T-helper 1 cell treated with Interleukin-12 subunit alpha and Interleukin-12 subunit beta and Interleukin-4 antibody, amounts not matched to agents 30 μg/mL and 1 μg/mL, for 36 hours (primary cell): ENCODE measurements at regions not wholly inside any gene's neighbourhood (a gene's known extent, or its start where the extent isn't known, plus 50 kb on each side); places are given as distances from the start of the nearest gene placed in this dataset.
"Not testable (repeated sequence)": the region's sequence is repeated elsewhere in the genome, so short reads cannot be mapped to it uniquely, and the experiment has no call there.

Experiments
- H3K27ac Mint-ChIP-seq: one replicate; pipeline ENCODE4 v1.8.0; 2021; ENCODE audit warnings: mild to moderate bottlenecking, mixed read lengths
- H3K27me3 Mint-ChIP-seq: one replicate; pipeline ENCODE4 v1.8.0; 2021; ENCODE audit warnings: low read depth, mixed read lengths
- H3K36me3 Mint-ChIP-seq: one replicate; pipeline ENCODE4 v1.8.0; 2021; ENCODE audit warnings: low read depth, mixed read lengths
- H3K4me1 Mint-ChIP-seq: one replicate; pipeline ENCODE4 v1.8.0; 2021; ENCODE audit warnings: low read depth, mixed read lengths
- H3K4me3 Mint-ChIP-seq: one replicate; pipeline ENCODE4 v1.8.0; 2021; ENCODE audit warnings: mild to moderate bottlenecking, moderate library complexity, mixed read lengths
- H3K9me3 Mint-ChIP-seq: one replicate; pipeline ENCODE4 v1.8.0; 2021; ENCODE audit warnings: mixed read lengths

DNA sequence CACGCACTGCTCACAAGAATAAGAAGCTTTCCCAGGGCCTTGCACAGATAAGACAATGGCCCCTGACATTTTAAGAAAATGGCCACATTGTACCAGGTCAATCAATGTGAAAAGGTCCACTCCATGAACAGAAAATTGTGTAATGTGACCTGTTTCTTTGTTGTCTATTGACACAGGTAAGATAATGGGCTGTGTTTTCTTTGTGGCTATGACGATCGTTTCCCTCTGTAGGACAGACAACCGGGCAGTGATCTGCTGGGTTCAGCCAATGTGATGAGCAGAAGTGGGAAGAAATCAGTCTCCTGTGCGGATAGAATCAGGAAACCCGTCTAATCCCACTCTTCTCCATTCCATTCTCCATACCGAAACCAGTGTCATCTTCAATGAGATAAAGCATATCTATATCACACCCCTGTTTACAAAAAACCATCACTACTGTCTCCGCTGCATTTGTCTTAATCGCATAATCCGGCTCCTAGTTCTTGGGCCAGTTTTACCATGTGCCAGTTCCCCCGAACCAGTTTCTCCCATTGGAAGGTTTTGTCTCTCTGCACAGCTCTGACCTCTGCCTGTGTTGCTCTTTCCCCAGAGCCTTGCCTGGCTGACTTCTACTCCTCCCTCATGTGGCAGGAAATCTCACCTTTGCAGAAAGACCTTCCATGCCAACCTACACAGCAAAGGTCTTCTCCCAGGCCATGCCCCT is 66.9 kb upstream of the ATF7IP2 start:
- H3K27me3 Mint-ChIP-seq, result no peaks in the 10 kb centered on the region
- no peaks in the 10 kb centered on the region for H3K36me3 Mint-ChIP-seq
- H3K27ac Mint-ChIP-seq, result no peak overlapping the region
- peaks cover 15% of the 10 kb centered on the region for H3K4me1 Mint-ChIP-seq
- H3K4me3 Mint-ChIP-seq, result no peak overlapping the region
- H3K9me3 Mint-ChIP-seq, result no peaks in the 10 kb centered on the region

- Mint-ChIP-seq H3K9me3 (peaks cover 10% of the 10 kb centered on the region), H3K27ac (no peak overlapping the region), H3K36me3 (peaks cover 8% of the 10 kb centered on the region), H3K4me1 (peaks cover 21% of the 10 kb centered on the region), H3K27me3 (no peaks in the 10 kb centered on the region), H3K4me3 (no peak overlapping the region)
These were observed 64.2 kb upstream of the ATF7IP2 start for GRCh38 chr16:10321407-10322387.

- H3K4me3 Mint-ChIP-seq, result no peak overlapping the region
- peaks cover 14% of the 10 kb centered on the region for H3K9me3 Mint-ChIP-seq
- H3K27ac Mint-ChIP-seq, result no peak overlapping the region
- H3K36me3 Mint-ChIP-seq, result peaks cover 12% of the 10 kb centered on the region
- H3K27me3 Mint-ChIP-seq, result no peaks in the 10 kb centered on the region
- peaks cover 25% of the 10 kb centered on the region for H3K4me1 Mint-ChIP-seq
These were observed 62.9 kb upstream of the ATF7IP2 start for GRCh38 chr16:10322723-10323527.

- H3K27ac Mint-ChIP-seq, result no peak overlapping the region
- H3K4me1 Mint-ChIP-seq, result peaks cover 28% of the 10 kb centered on the region
- no peak overlapping the region for H3K4me3 Mint-ChIP-seq
- peaks cover 14% of the 10 kb centered on the region for H3K36me3 Mint-ChIP-seq
- no peaks in the 10 kb centered on the region for H3K27me3 Mint-ChIP-seq
- peaks cover 14% of the 10 kb centered on the region for H3K9me3 Mint-ChIP-seq
These were observed 62.4 kb upstream of the ATF7IP2 start for GRCh38 chr16:10323528-10323869.

GRCh38 chr16:10324210-10324609 is 61.7 kb upstream of the ATF7IP2 start:
- Mint-ChIP-seq H3K27ac (no peak overlapping the region), H3K27me3 (no peaks in the 10 kb centered on the region), H3K4me3 (no peak overlapping the region), H3K4me1 (peaks cover 24% of the 10 kb centered on the region), H3K9me3 (peaks cover 14% of the 10 kb centered on the region), H3K36me3 (peaks cover 14% of the 10 kb centered on the region)

DNA sequence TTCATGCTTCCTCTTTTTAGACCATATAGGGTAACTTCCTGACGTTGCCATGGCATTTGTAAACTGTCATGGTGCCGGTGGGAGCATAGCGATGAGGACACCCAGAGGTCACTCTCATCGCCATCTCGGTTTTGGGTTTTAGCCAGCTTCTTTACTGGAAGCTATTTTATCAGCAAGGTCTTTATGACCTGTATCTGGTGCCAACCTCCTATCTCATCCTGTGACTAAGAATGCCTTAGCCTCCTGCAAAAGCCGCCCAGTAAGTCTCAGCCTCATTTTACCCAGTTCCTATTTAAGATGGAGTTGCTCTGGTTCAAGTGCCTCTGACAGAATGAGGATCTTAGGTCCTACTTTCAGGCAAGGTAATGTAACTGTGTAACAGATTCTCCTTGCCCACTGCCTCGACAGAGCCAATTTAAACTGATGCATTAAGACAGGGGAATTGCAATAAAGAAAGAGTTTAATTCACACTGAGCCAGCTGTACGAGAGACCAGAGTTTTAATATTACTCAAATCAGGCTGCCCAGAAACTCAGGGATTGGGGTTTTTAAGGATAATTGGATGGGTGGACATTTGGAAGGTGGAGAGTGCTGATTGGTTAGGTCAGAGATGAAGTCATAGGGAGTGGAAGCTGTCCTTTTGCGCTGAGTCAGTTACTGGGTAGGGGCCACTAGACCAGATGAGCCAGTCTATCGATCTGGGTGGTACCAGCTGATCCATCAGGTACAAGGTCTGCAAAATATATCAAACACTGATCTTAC is 59.9 kb upstream of the ATF7IP2 start:
- peaks cover 14% of the 10 kb centered on the region for H3K9me3 Mint-ChIP-seq
- H3K27ac Mint-ChIP-seq, result no peak overlapping the region
- no peak overlapping the region for H3K4me3 Mint-ChIP-seq
- no peaks in the 10 kb centered on the region for H3K27me3 Mint-ChIP-seq
- H3K4me1 Mint-ChIP-seq, result peaks cover 33% of the 10 kb centered on the region
- peaks cover 18% of the 10 kb centered on the region for H3K36me3 Mint-ChIP-seq

- no peak overlapping the region for H3K27ac Mint-ChIP-seq
- peaks cover 18% of the 10 kb centered on the region for H3K36me3 Mint-ChIP-seq
- peaks cover 36% of the 10 kb centered on the region for H3K4me1 Mint-ChIP-seq
These were observed 59.2 kb upstream of the ATF7IP2 start for GRCh38 chr16:10326647-10327046.

GRCh38 chr16:10328291-10328690 is 57.6 kb upstream of the ATF7IP2 start:
- peaks cover 48% of the 10 kb centered on the region for H3K4me1 Mint-ChIP-seq
- H3K36me3 Mint-ChIP-seq, result peaks cover 20% of the 10 kb centered on the region
- peak overlapping the region; percentile 71 for H3K27ac Mint-ChIP-seq
- peak overlapping the region; percentile 14 for H3K4me3 Mint-ChIP-seq
- peaks cover 14% of the 10 kb centered on the region for H3K9me3 Mint-ChIP-seq
- not testable (repeated sequence) for H3K27me3 Mint-ChIP-seq

More at GRCh38 chr16:10326647-10327046, 59.2 kb upstream of the ATF7IP2 start:
- H3K4me3 Mint-ChIP-seq, result no peak overlapping the region
- no peaks in the 10 kb centered on the region for H3K27me3 Mint-ChIP-seq
- peaks cover 14% of the 10 kb centered on the region for H3K9me3 Mint-ChIP-seq

DNA sequence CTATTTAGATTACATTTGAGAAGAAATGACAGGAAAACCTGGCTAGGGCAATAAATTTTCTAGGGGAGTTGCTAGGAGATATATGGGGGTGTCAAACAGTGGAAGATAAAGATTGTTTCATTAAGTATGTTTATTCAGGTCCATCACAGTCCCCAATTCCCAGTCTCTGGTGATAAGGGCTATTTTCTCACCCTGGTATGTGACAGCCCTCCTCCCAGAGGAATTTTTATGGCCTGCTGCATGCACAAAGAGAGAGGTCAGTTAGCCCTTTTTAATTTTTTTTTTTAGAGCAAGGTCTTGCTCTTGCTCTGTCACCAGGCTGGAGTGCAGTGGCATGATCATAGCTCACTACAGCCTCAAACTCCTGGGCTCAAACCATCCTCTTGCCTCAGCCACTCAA is 53.6 kb upstream of the ATF7IP2 start:
- no peak overlapping the region for H3K4me3 Mint-ChIP-seq
- no peak overlapping the region for H3K27ac Mint-ChIP-seq
- H3K27me3 Mint-ChIP-seq, result no peaks in the 10 kb centered on the region
- peaks cover 4% of the 10 kb centered on the region for H3K9me3 Mint-ChIP-seq
- peaks cover 40% of the 10 kb centered on the region for H3K4me1 Mint-ChIP-seq
- peaks cover 12% of the 10 kb centered on the region for H3K36me3 Mint-ChIP-seq

DNA sequence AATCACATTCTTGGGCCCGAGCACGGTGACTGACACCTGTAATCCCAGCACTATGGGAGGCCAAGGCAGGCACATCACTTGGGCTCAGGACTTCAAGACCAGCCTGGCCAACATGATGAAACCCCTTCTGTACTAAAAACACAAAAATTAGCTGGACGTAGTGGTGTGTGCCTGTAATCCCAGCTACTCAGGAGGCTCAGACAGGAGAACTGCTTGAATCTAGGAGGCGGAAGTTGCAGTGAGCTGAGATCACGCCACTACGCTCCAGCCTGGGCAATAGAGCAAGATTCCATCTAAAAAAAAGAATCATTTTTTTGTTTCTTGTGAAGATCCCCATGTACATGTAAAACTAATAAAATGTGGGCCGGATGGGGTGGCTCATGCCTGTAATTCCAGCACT is 53.1 kb upstream of the ATF7IP2 start:
- peak overlapping the region; percentile 14 for H3K4me3 Mint-ChIP-seq
- peaks cover 8% of the 10 kb centered on the region for H3K36me3 Mint-ChIP-seq
- peaks cover under 1% of the 10 kb centered on the region for H3K9me3 Mint-ChIP-seq
- H3K27me3 Mint-ChIP-seq, result no peaks in the 10 kb centered on the region
- H3K27ac Mint-ChIP-seq, result peak overlapping the region; percentile 63
- H3K4me1 Mint-ChIP-seq, result peaks cover 37% of the 10 kb centered on the region

- peaks cover 33% of the 10 kb centered on the region for H3K4me1 Mint-ChIP-seq
- no peaks in the 10 kb centered on the region for H3K27me3 Mint-ChIP-seq
- H3K27ac Mint-ChIP-seq, result peak overlapping the region; percentile 63
- no peaks in the 10 kb centered on the region for H3K9me3 Mint-ChIP-seq
- peak overlapping the region; percentile 14 for H3K4me3 Mint-ChIP-seq
- H3K36me3 Mint-ChIP-seq, result peaks cover 6% of the 10 kb centered on the region
These were observed 52.4 kb upstream of the ATF7IP2 start for GRCh38 chr16:10333321-10334032.

DNA sequence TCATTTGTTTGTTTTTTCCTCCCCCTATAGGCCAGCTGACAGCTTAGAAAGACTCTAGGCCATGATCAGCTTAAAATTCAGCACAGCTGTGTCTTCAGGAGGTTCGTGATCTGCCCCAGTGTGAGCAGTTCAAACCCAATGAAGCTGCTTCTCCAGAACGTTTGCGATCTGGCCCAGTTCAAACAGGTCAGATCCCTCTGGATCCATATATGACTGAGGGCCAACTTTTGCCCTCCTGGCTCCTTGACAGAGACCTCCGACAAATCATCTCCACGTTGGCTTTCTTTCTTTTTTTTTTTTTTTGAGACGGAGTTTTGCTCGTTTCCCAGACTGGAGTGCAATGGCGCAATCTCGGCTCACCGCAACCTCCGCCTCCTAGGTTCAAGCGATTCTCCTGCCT is 50.2 kb upstream of the ATF7IP2 start:
- Mint-ChIP-seq H3K27ac (no peak overlapping the region), H3K4me3 (no peak overlapping the region), H3K36me3 (peaks cover 14% of the 10 kb centered on the region), H3K27me3 (no peaks in the 10 kb centered on the region), H3K4me1 (peaks cover 25% of the 10 kb centered on the region), H3K9me3 (peaks cover 14% of the 10 kb centered on the region)
